ENCODE measurements at regions not wholly inside any gene's neighbourhood (a gene's known extent, or its start where the extent isn't known, plus 50 kb on each side); places are given as distances from the start of the nearest gene placed in this dataset.
"Not testable (repeated sequence)": the region's sequence is repeated elsewhere in the genome, so short reads cannot be mapped to it uniquely, and the experiment has no call there.

- DNase-seq (ENCODE audit: low spot score) = no peak
Measured at GRCh38 chr11:23569134-23569533, 708.9 kb upstream of the CCDC179 start.

- no peak for DNase-seq (ENCODE audit: low spot score)
Measured at GRCh38 chr11:23569547-23569946, 709.3 kb upstream of the CCDC179 start.

DNA sequence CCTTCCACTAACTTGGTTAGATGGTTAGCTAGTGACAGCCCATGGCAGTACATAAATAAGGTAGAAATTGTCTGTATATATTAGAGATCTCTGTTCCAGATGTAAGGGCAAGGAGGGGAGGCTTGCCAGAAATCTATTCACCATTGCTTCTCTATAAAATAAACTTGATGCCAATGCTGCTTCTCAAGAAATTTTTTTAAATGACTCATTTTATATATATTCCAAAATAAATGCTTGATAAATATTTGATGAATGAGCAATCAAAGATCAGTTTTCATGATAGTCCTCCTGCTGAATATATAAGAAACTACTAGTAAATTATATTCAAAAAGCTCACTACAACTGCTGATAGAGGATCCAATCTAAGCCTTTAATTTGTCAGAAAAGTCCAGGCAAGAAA lies 710.6 kb upstream of the CCDC179 start:
- no peak for DNase-seq (ENCODE audit: low spot score)

GRCh38 chr11:23573429-23573828 lies 713.2 kb upstream of the CCDC179 start:
- no peak for DNase-seq (ENCODE audit: low spot score)

GRCh38 chr11:23574149-23574548 lies 713.9 kb upstream of the CCDC179 start:
- DNase-seq (ENCODE audit: low spot score) = no peak

- DNase-seq (ENCODE audit: low spot score) = no peak
Measured at GRCh38 chr11:23577296-23577695, 717.0 kb upstream of the CCDC179 start.

DNA sequence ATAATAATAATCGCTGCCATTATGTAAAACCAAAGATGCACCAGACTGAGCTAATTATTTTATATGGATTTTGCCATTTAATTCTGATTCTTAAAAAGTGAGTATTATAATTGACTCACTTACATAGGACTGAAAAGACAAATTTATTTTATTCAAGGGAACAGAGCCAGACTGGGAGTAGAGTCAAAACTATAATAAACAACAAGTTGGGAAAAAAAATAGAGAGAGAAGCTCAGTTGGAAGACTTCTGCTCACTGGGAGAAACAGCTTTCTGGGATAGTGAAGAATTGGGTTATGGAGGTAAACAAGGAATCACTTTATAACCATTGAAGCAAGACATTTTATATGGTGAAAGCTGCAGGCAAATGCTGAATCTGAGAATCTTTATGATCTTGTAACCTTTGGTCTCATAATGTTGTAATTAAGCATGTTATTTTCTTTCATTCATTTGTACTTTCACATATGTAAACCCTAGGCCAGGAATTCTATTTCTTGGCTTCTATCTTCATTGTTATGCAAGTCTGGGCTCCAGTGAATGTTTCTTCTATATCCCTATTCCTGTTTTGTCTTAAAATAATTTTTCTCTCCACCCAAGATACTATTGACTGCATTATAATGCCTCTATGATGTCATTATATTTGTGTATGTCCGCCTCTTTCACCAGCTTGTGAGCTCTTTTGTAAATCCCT lies 725.3 kb upstream of the CCDC179 start:
- DNase-seq (ENCODE audit: low spot score) = no peak

- no peak for DNase-seq (ENCODE audit: low spot score)
Measured at GRCh38 chr11:23586173-23586572, 725.9 kb upstream of the CCDC179 start.

GRCh38 chr11:23590596-23591308 lies 730.5 kb upstream of the CCDC179 start:
- no peak for DNase-seq (ENCODE audit: low spot score)

DNA sequence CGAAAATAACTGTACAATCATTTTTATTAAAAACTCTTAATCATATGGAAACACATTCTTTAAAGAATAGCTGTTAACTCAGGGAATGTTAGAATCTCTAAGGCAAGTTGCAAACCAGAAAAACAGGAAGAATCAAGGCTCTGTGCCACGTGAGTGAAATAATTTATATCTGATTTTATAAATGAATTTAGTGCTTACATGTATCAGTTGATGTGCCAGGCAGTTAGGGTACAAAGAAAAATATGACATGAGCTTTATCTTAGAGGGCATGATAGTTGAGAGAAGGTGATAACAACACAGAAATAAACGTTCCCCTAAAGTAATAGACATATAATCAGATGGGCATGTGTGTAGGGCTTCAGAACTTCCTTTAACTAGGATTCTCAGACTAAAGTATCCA lies 734.5 kb upstream of the CCDC179 start:
- DNase-seq (ENCODE audit: low spot score) = no peak

DNA sequence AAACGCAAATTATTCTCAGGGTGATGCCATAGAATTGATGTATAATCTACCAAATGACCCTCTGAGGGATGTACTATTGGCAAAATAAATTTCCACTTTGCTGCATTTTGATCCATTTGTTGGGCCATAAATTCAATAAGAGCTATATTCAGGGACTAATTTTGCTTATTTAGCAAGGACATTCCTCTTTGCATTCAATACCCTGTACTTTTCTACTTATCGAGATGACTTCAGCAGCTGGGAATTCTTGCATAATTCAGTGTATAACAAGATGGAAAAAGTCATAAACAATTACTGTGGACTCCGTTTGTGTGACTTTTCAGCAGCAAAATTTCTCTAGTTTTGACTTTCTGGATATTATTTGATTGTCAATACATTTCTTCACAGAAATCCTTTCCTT lies 744.7 kb upstream of the CCDC179 start:
- no peak for DNase-seq (ENCODE audit: low spot score)

DNA sequence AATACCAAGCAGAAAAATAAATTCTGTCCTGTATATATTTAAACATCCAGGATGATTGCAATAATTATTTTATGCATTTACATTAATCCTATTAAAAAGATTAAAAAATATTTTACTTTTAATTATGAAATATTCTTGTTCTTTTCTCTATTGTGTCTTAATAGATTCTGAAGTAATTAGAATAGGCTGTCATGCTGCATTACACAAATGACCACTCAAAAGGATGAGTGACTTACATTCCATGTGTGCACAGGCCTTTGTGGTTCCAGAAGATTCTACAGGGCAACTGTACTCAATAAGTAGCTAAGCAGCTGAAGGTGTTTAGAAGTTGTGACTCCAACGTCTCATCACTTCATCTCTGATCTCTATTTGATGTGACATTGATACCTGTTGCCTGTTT lies 745.9 kb upstream of the CCDC179 start:
- no peak for DNase-seq (ENCODE audit: low spot score)

GRCh38 chr11:23611726-23612125 lies 751.5 kb upstream of the CCDC179 start:
- DNase-seq (ENCODE audit: low spot score) = no peak

- no peak for DNase-seq (ENCODE audit: low spot score)
Measured at GRCh38 chr11:23620617-23621016, 760.3 kb upstream of the CCDC179 start.

- DNase-seq (ENCODE audit: low spot score) = no peak
Measured at GRCh38 chr11:23632293-23632692, 772.0 kb upstream of the CCDC179 start.

GRCh38 chr11:23644443-23644842 lies 784.2 kb upstream of the CCDC179 start:
- DNase-seq (ENCODE audit: low spot score) = no peak

- not testable (repeated sequence) for DNase-seq (ENCODE audit: low spot score)
Measured at GRCh38 chr11:23652336-23652735, 792.1 kb upstream of the CCDC179 start.

DNA sequence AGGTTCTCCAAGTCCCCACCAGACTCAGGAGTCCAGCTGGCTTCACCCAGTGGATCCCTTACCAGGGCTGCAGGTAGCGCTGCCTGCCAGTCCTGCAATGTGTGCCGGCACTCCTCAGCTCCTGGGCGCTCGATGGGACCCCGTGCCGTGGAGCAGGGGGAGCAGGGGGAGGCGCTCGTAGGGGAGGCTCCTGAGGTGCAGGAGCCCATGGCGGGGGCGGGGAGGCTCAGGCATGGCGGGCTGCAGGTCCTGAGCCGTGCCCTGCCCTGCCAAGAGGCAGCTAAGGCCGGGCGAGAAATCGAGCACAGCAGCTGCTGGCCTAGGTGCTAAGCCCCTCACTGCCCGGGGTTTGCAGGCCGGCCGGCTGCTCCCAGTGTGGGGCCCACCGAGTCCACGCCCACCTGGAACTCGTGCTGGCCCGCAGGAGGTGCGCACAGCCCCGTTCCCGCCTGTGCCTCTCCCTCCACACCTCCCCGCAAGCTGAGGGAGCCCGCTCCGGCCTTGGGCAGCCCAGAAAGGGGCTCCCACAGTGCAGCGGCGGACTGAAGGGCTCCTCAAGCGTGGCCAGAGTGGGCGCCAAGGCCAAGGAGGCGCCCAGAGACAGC lies 792.9 kb upstream of the CCDC179 start:
- no peak for DNase-seq (ENCODE audit: low spot score)

GRCh38 chr11:23668324-23668723 lies 808.0 kb upstream of the CCDC179 start:
- no peak for DNase-seq (ENCODE audit: low spot score)

- DNase-seq (ENCODE audit: low spot score) = no peak
Measured at GRCh38 chr11:23673366-23673765, 813.1 kb upstream of the CCDC179 start.

GRCh38 chr11:23674866-23675265 lies 814.6 kb upstream of the CCDC179 start:
- no peak for DNase-seq (ENCODE audit: low spot score)

DNA sequence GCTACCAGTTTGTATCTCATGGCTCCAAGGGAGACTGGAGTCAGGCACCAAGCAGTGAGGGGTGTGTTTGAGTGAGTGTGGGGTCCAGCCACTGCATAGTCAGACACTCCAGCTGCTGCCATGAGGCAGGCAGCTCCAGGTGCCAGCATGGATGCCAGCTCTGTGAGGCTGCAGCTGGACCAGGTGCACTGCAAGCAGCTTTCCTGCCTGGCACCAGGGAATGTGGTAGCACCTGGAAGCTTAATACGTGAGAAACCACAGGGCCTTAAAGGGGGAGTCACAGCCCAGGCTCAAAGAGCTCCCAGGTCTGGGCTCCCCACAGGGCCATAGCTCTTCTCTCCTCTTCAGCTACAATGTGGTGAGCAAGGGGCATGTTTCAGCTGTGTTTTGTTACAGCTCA lies 817.8 kb upstream of the LUZP2 start:
- DNase-seq (ENCODE audit: low spot score) = no peak

DNA sequence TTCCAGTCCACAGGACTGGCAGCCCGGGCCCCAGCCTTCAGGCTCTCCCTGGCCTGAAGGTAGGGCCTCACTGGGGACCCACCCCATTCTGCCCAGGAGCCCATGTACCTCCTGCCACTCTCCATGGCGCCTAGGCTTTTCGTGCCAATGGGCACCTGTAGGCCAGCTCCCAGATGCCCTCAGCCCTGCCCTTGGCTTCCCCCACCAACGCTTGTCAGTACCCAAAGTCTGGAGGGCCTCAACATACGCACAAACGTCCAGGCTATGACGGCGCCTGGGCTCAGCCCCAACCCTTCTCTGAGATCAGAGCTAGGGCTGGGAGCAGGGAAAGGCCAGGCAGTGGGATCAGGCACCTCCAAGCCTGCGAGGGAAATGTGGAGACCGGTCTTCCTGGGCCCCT lies 816.9 kb upstream of the LUZP2 start:
- DNase-seq (ENCODE audit: low spot score) = no peak

All from activated CD4-positive, alpha-beta T cell treated with anti-CD3 and anti-CD28 coated beads, Interleukin-2, Interleukin-4, amounts not matched to agents 100 ng/mL and 50 ng/mL, durations not matched to agents 16 hours and 8 hours (primary cell).